ENCODE measurements at regions not wholly inside any gene's neighbourhood (a gene's known extent, or its start where the extent isn't known, plus 50 kb on each side); places are given as distances from the start of the nearest gene placed in this dataset.
A peak's percentile ranks its signal among the peaks of the same experiment; 100 is the strongest.

- 40% methylated on average over 26 of the region's 26 CpGs for WGBS
- H3K4me3 ChIP-seq (ENCODE audit: insufficient read depth in 1 of 2, low read depth in 1 of 2, low read length in 2 of 2), result peak overlapping the region in 1 of 2 experiments; percentile 31
- no peaks in the 10 kb centered on the region for H3K36me3 ChIP-seq (ENCODE audit: control insufficient read depth in 1 of 2, insufficient read depth in 2 of 2, low read depth in 1 of 2, low read length in 2 of 2)
- DNase-seq, result no peak
- H3K4me2 ChIP-seq (ENCODE audit: low read length, poor library complexity, severe bottlenecking), result no peak overlapping the region
- H3K9ac ChIP-seq (ENCODE audit: low read length), result no peak overlapping the region
- no peak overlapping the region for H2BK120ac ChIP-seq (ENCODE audit: low read depth, low read length)
- no peak overlapping the region for H3K18ac ChIP-seq (ENCODE audit: low read depth in 1 of 2, low read length in 2 of 2)
- no peak overlapping the region for H2BK12ac ChIP-seq (ENCODE audit: low read length in 2 of 2)
- peaks cover 18 to 34% of the 10 kb centered on the region in 2 experiments for H3K27me3 ChIP-seq (ENCODE audit: control insufficient read depth in 1 of 2, insufficient read depth in 1 of 2, low read length in 2 of 2)
- no peak overlapping the region for H3K23ac ChIP-seq (ENCODE audit: low read length in 2 of 2)
- H3K4me1 ChIP-seq (ENCODE audit: control insufficient read depth, insufficient read depth, low read depth, low read length), result peaks cover 2% of the 10 kb centered on the region
- H2BK5ac ChIP-seq (ENCODE audit: low read depth, low read length, poor library complexity, severe bottlenecking), result no peak overlapping the region
- no peak overlapping the region for H3K27ac ChIP-seq (ENCODE audit: low read length, poor library complexity, severe bottlenecking)
- no peaks in the 10 kb centered on the region for H3K9me3 ChIP-seq (ENCODE audit: control insufficient read depth, low read length)
- H2AK5ac ChIP-seq (ENCODE audit: low read length, severe bottlenecking), result no peak overlapping the region
- H4K8ac ChIP-seq (ENCODE audit: low read length), result no peak overlapping the region
- H2BK15ac ChIP-seq (ENCODE audit: low read depth, poor library complexity, severe bottlenecking), result no peak overlapping the region
- H2AFZ ChIP-seq (ENCODE audit: low read depth, low read length), result no peak overlapping the region
- H3K4ac ChIP-seq (ENCODE audit: low read depth in 1 of 2, low read length in 2 of 2), result no peak overlapping the region
- no peaks in the 10 kb centered on the region for H3K79me1 ChIP-seq (replicated peaks; ENCODE audit: low read length, poor library complexity, severe bottlenecking)
- H3K14ac ChIP-seq (ENCODE audit: low read length in 2 of 2), result no peak overlapping the region
- H4K91ac ChIP-seq (ENCODE audit: low read length), result no peak overlapping the region
Observed at GRCh38 chr1:38291906-38292521, 245.4 kb upstream of the POU3F1 start.

GRCh38 chr1:38291336-38291735 is 244.7 kb upstream of the POU3F1 start:
- no peak for DNase-seq
- Histone ChIP-seq H3K9ac (ENCODE audit: low read length) (no peak overlapping the region), H4K91ac (ENCODE audit: low read length) (no peak overlapping the region), H3K27me3 (ENCODE audit: control insufficient read depth in 1 of 2, insufficient read depth in 1 of 2, low read length in 2 of 2) (peaks cover 18 to 34% of the 10 kb centered on the region in 2 experiments), H2BK5ac (ENCODE audit: low read depth, low read length, poor library complexity, severe bottlenecking) (no peak overlapping the region), H2BK12ac (ENCODE audit: low read length in 2 of 2) (no peak overlapping the region), H3K79me1 (replicated peaks; ENCODE audit: low read length, poor library complexity, severe bottlenecking) (no peaks in the 10 kb centered on the region), H3K4me1 (ENCODE audit: control insufficient read depth, insufficient read depth, low read depth, low read length) (peaks cover 2% of the 10 kb centered on the region), H3K4ac (ENCODE audit: low read depth in 1 of 2, low read length in 2 of 2) (no peak overlapping the region), H2AK5ac (ENCODE audit: low read length, severe bottlenecking) (no peak overlapping the region), H3K27ac (ENCODE audit: low read length, poor library complexity, severe bottlenecking) (no peak overlapping the region), H3K9me3 (ENCODE audit: control insufficient read depth, low read length) (no peaks in the 10 kb centered on the region), H3K23ac (ENCODE audit: low read length in 2 of 2) (no peak overlapping the region), H3K14ac (ENCODE audit: low read length in 2 of 2) (no peak overlapping the region), H4K8ac (ENCODE audit: low read length) (no peak overlapping the region), H2BK120ac (ENCODE audit: low read depth, low read length) (no peak overlapping the region), H3K4me2 (ENCODE audit: low read length, poor library complexity, severe bottlenecking) (no peak overlapping the region), H3K18ac (ENCODE audit: low read depth in 1 of 2, low read length in 2 of 2) (no peak overlapping the region), H2BK15ac (ENCODE audit: low read depth, poor library complexity, severe bottlenecking) (no peak overlapping the region), H3K36me3 (ENCODE audit: control insufficient read depth in 1 of 2, insufficient read depth in 2 of 2, low read depth in 1 of 2, low read length in 2 of 2) (no peaks in the 10 kb centered on the region), H3K4me3 (ENCODE audit: insufficient read depth in 1 of 2, low read depth in 1 of 2, low read length in 2 of 2) (no peak overlapping the region), H2AFZ (ENCODE audit: low read depth, low read length) (no peak overlapping the region)
- WGBS, result 53% methylated on average over 2 of the region's 3 CpGs

- no peak overlapping the region for H3K27ac ChIP-seq (ENCODE audit: low read length, poor library complexity, severe bottlenecking)
- H3K4me3 ChIP-seq (ENCODE audit: insufficient read depth in 1 of 2, low read depth in 1 of 2, low read length in 2 of 2), result no peak overlapping the region
- no peak overlapping the region for H3K14ac ChIP-seq (ENCODE audit: low read length in 2 of 2)
- no peak overlapping the region for H2BK5ac ChIP-seq (ENCODE audit: low read depth, low read length, poor library complexity, severe bottlenecking)
- H3K79me1 ChIP-seq (replicated peaks; ENCODE audit: low read length, poor library complexity, severe bottlenecking), result no peaks in the 10 kb centered on the region
- no peaks in the 10 kb centered on the region for H3K36me3 ChIP-seq (ENCODE audit: control insufficient read depth in 1 of 2, insufficient read depth in 2 of 2, low read depth in 1 of 2, low read length in 2 of 2)
- peaks cover 18 to 43% of the 10 kb centered on the region in 2 experiments for H3K27me3 ChIP-seq (ENCODE audit: control insufficient read depth in 1 of 2, insufficient read depth in 1 of 2, low read length in 2 of 2)
- no peak overlapping the region for H2BK120ac ChIP-seq (ENCODE audit: low read depth, low read length)
- DNase-seq, result no peak
- no peaks in the 10 kb centered on the region for H3K9me3 ChIP-seq (ENCODE audit: control insufficient read depth, low read length)
- H3K4me1 ChIP-seq (ENCODE audit: control insufficient read depth, insufficient read depth, low read depth, low read length), result peaks cover 2% of the 10 kb centered on the region
- H2BK12ac ChIP-seq (ENCODE audit: low read length in 2 of 2), result no peak overlapping the region
- no peak overlapping the region for H3K9ac ChIP-seq (ENCODE audit: low read length)
- H4K91ac ChIP-seq (ENCODE audit: low read length), result no peak overlapping the region
- no peak overlapping the region for H3K4me2 ChIP-seq (ENCODE audit: low read length, poor library complexity, severe bottlenecking)
- no peak overlapping the region for H2BK15ac ChIP-seq (ENCODE audit: low read depth, poor library complexity, severe bottlenecking)
- H4K8ac ChIP-seq (ENCODE audit: low read length), result no peak overlapping the region
- H2AFZ ChIP-seq (ENCODE audit: low read depth, low read length), result no peak overlapping the region
- H2AK5ac ChIP-seq (ENCODE audit: low read length, severe bottlenecking), result no peak overlapping the region
- 43% methylated on average over 1 of the region's 1 CpG for WGBS
- H3K4ac ChIP-seq (ENCODE audit: low read depth in 1 of 2, low read length in 2 of 2), result no peak overlapping the region
- H3K23ac ChIP-seq (ENCODE audit: low read length in 2 of 2), result no peak overlapping the region
- no peak overlapping the region for H3K18ac ChIP-seq (ENCODE audit: low read depth in 1 of 2, low read length in 2 of 2)
Observed at GRCh38 chr1:38289034-38289433, 242.4 kb upstream of the POU3F1 start.

- Histone ChIP-seq H3K27ac (ENCODE audit: low read length, poor library complexity, severe bottlenecking) (no peak overlapping the region), H2BK5ac (ENCODE audit: low read depth, low read length, poor library complexity, severe bottlenecking) (no peak overlapping the region), H3K4me1 (ENCODE audit: control insufficient read depth, insufficient read depth, low read depth, low read length) (peaks cover 2% of the 10 kb centered on the region), H3K4me3 (ENCODE audit: insufficient read depth in 1 of 2, low read depth in 1 of 2, low read length in 2 of 2) (no peak overlapping the region), H2AK5ac (ENCODE audit: low read length, severe bottlenecking) (no peak overlapping the region), H3K14ac (ENCODE audit: low read length in 2 of 2) (no peak overlapping the region), H3K18ac (ENCODE audit: low read depth in 1 of 2, low read length in 2 of 2) (no peak overlapping the region), H3K4me2 (ENCODE audit: low read length, poor library complexity, severe bottlenecking) (no peak overlapping the region), H2AFZ (ENCODE audit: low read depth, low read length) (no peak overlapping the region), H3K36me3 (ENCODE audit: control insufficient read depth in 1 of 2, insufficient read depth in 2 of 2, low read depth in 1 of 2, low read length in 2 of 2) (no peaks in the 10 kb centered on the region), H3K79me1 (replicated peaks; ENCODE audit: low read length, poor library complexity, severe bottlenecking) (no peaks in the 10 kb centered on the region), H3K9ac (ENCODE audit: low read length) (no peak overlapping the region), H3K23ac (ENCODE audit: low read length in 2 of 2) (no peak overlapping the region), H4K91ac (ENCODE audit: low read length) (no peak overlapping the region), H3K27me3 (ENCODE audit: control insufficient read depth in 1 of 2, insufficient read depth in 1 of 2, low read length in 2 of 2) (peaks cover 11 to 34% of the 10 kb centered on the region in 2 experiments), H2BK15ac (ENCODE audit: low read depth, poor library complexity, severe bottlenecking) (no peak overlapping the region), H4K8ac (ENCODE audit: low read length) (no peak overlapping the region), H3K9me3 (ENCODE audit: control insufficient read depth, low read length) (no peaks in the 10 kb centered on the region), H2BK120ac (ENCODE audit: low read depth, low read length) (no peak overlapping the region), H3K4ac (ENCODE audit: low read depth in 1 of 2, low read length in 2 of 2) (no peak overlapping the region), H2BK12ac (ENCODE audit: low read length in 2 of 2) (no peak overlapping the region)
- 60% methylated on average over 1 of the region's 3 CpGs for WGBS
- DNase-seq, result no peak
Observed at GRCh38 chr1:38287547-38287946, 241.0 kb upstream of the POU3F1 start.

Measured in mesenchymal stem cell (in vitro differentiated cells and primary cell).